Fibroblast of the aortic adventitia (primary cell): ENCODE measurements at regions not wholly inside any gene's neighbourhood (a gene's known extent, or its start where the extent isn't known, plus 50 kb on each side); places are given as distances from the start of the nearest gene placed in this dataset.

Experiments used
- DNase-seq: peaks from one replicate; pipeline ENCODE4 v3.0.0-alpha.2; 2010; ENCODE audit warnings: low read depth
- H3K4me3 ChIP-seq: 2 replicates; pipeline ENCODE4 v1.5.1; 2011; ENCODE audit warnings: low read depth, mild to moderate bottlenecking, control low read depth, low read length, moderate library complexity
- TF ChIP-seq, protein P1 (sequence below): IDR thresholded peaks from 2 replicates; pipeline ENCODE4 v1.5.1; 2011; ENCODE audit warnings: mild to moderate bottlenecking, low read length, control low read depth, inconsistent platforms; ENCODE audit not compliant: insufficient read depth

DNA sequence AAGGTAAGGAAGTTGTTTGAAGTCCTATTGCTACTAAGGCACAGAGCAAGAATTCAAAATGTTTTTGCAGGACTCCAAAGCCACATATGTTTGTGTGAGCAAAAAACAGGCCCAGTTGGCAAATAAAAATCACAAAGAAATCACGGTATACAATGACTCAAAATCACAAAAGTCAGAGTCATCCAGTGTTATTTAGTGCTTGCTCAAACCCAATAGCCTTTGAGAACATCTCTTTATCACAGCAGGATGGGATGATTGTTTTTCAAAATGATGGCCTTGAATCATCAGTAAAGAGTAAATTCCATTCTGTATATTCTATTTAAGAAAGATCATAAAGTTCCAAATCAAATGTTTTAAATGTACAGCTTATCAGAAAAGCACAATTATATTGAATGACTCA, 693.9 kb downstream of the REEP3 start:
- no peak overlapping the region for H3K4me3 ChIP-seq
- TF ChIP-seq, protein P1, sequence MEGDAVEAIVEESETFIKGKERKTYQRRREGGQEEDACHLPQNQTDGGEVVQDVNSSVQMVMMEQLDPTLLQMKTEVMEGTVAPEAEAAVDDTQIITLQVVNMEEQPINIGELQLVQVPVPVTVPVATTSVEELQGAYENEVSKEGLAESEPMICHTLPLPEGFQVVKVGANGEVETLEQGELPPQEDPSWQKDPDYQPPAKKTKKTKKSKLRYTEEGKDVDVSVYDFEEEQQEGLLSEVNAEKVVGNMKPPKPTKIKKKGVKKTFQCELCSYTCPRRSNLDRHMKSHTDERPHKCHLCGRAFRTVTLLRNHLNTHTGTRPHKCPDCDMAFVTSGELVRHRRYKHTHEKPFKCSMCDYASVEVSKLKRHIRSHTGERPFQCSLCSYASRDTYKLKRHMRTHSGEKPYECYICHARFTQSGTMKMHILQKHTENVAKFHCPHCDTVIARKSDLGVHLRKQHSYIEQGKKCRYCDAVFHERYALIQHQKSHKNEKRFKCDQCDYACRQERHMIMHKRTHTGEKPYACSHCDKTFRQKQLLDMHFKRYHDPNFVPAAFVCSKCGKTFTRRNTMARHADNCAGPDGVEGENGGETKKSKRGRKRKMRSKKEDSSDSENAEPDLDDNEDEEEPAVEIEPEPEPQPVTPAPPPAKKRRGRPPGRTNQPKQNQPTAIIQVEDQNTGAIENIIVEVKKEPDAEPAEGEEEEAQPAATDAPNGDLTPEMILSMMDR = no peak
- DNase-seq = no peak

DNA sequence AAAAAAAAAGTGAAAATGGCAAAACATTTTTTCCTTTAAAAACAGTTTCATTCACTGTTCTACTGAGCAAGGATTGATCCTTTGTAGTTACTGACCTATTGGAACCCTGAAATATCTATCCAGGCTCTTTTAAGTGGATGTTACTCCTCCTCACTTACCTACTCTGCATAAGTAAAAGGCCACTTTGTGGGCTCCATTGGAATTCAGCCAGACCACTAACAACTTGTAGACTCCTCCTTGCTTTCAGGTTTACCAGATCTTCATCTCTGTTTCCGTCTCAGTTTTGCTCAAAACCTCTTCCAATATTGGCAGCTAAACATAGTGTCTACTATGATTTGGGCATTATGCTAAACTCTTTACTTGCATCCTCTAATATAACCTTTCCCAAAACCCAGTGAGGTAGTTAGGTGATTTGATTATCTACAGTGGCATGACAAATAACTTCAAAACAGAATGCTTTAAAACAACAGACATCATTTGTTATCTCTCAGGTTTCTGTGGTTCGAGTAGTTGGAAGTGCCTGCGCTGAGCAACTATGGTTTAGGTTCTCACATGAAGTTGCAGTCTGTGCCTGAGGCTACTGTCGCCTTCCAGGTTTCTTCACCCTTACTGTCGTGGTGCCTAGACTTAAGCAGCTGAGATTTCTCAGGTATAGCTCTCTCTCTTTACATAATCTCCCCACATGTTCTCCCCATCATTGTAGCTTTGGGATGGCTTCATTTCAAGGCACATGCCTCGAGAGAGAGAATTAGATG, 698.2 kb downstream of the REEP3 start:
- H3K4me3 ChIP-seq = no peak overlapping the region
- DNase-seq = no peak
- TF ChIP-seq, protein P1 = no peak

DNA sequence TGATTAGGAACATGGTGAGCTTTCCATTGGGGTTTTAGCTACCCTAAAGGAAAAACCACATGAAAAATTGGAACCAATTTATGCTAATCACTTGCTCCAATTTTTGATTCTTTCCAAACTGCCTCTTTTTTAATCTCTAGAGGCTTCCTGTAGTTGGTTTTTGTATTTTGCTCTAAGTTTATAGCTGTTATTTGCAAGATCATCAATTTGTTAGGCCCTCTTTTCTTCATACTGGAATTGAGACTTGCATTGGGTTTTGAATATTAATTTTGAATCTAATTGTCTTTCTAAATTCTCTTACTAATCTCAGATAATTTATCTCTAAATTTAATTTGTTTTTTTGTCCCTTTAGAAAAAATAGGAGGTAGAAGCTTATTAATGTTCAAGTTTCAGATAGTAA, 713.3 kb downstream of the REEP3 start:
- TF ChIP-seq, protein P1 = no peak
- H3K4me3 ChIP-seq = no peak overlapping the region
- no peak for DNase-seq

DNA sequence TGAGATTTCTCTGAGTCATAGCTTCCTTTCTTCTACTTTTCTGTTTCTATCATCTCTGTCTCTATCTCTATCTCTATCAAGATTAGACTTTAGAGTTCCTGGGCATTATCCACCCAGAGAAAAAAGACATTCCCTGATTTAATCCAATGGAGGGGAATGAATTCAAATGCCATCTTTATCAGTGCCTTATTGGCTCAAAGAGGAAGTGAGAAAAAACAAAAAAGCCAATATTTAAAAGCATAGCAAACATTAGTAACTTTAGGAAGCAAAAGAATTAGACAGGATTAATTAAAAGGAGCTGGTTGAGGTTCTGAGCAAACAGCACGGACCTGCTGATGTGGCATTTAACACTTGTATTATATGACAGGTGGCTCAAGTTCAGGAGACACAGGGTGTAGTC, 736.5 kb downstream of the REEP3 start:
- DNase-seq = no peak
- no peak overlapping the region for H3K4me3 ChIP-seq
- TF ChIP-seq, protein P1 = no peak

DNA sequence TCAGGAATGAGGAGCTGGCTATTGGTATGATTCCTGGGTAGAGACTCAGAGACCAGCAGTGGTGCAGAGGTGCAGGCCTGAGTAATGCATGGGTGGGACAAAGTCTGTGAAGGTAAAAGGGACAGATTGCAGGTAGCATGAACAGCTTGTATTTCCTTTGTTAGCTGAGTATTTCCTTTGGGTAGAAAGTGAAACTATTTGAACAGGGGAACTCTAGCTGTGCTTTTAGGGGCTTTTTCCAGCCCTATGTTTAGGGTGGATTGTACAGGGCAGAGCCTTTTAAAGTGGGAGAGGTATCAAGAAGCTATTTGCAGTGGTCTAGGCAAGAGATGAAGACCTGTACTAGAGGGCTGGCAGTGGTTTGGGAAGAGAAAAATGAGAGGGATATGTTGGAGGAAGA, 739.9 kb downstream of the REEP3 start:
- no peak for DNase-seq
- H3K4me3 ChIP-seq = no peak overlapping the region
- TF ChIP-seq, protein P1 = no peak

DNA sequence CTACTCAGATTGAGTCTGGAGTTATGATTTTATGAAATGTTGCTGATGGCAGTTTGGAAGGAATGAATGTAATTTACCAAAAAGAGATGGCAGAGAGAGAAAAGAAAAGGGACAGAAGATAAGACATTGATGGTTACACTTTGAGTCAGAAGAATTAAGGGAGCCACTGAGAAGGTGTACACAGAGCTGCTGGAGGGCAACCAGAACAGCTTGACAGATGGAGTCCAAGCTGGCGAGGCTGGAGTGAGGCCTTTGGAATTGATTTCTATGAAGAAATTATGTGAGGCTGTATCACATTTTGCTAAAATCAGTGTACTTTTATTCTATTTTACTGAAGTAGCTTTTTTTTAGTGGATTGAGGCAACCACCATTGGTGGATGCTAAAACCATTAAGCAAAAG, 740.5 kb downstream of the REEP3 start:
- H3K4me3 ChIP-seq = no peak overlapping the region
- TF ChIP-seq, protein P1 = no peak
- DNase-seq = no peak

DNA sequence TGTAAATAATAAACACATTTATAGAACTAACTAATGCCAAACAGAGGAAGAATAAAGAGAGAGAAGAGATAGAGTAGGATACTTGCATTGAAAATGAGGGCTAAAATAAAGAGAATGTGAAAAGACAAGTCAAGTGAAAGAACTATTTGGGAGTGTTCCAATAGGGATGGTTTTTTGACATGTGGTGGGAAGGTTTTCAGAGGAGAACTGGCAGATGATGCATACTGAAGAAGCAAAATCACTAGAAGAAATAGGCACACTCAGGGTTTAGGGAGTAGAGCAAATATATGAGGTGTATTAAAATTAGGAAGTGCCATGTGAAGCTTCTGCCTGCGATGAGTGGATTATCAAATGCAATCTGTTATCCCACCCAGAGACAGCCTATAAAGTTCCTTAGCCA, 744.8 kb downstream of the REEP3 start:
- TF ChIP-seq, protein P1 = no peak
- H3K4me3 ChIP-seq = no peak overlapping the region
- no peak for DNase-seq
